Heart left ventricle (tissue), 13 donors: ENCODE measurements at regions not wholly inside any gene's neighbourhood (a gene's known extent, or its start where the extent isn't known, plus 50 kb on each side); places are given as distances from the start of the nearest gene placed in this dataset.

Source experiments
- CTCF ChIP-seq, 12 donors: fragments of 200-600 bp; sonication (generic) in 4 of 12; IDR thresholded peaks; one replicate each; pipeline versions ENCODE4 v1.5.0 to v1.8.0; 2018 to 2022; ENCODE audit warnings: antibody characterized with exemption in 12 of 12, mild to moderate bottlenecking in 5 of 12
- POLR2A ChIP-seq, 2 donors: fragments of 450-650 bp; IDR thresholded peaks; one replicate each; pipeline ENCODE4 v1.6.1; 2017; ENCODE audit warnings: antibody characterized with exemption in 2 of 2, mild to moderate bottlenecking in 2 of 2, moderate library complexity in 2 of 2
- donor health status: ischemic (EF 13 %, LVEDD 7.1; RV severe dilation, severe dysfunction).
- donor health status: DM: no; HTN: yes; CAD: no.
- donor health status: DM: no; HTN: no; CAD: no.
- donor health status: ischemic (EF 25% LVEDD 6.9; RV normal size, moderate dysfunction).
- donor health status: ischemic (EF 25% LVEDD 5.7; RV mildly dilated, moderate dysfunction).
- donor health status: ischemic (EF 35%, LVEDD 5.7; RV mildly dilated, moderate dysfunction).
- donor health status: nonischemic (EF 11% LVEDD 7.7; RV severe dilation, severe dysfunction).
- donor health status: DM: yes; HTN: yes; CAD: no.
- donor health status: PGD.
- donor health status: ischemic (EF 29% LVEDD 5.4; RV normal size, mild dysfunction).
- donor health status: nonischemic (EF 23%, LVEDD 6.1; RV moderate dilation, normal function).

- TF ChIP-seq CTCF (IDR thresholded peaks at IDR 0.05), result no peak
- no peak for TF ChIP-seq POLR2A (IDR thresholded peaks at IDR 0.05)
Observed at GRCh38 chr20:6421321-6422248, 298.8 kb upstream of the FERMT1 start.
